HepG2 (cell line): ENCODE measurements at regions not wholly inside any gene's neighbourhood (a gene's known extent, or its start where the extent isn't known, plus 50 kb on each side); places are given as distances from the start of the nearest gene placed in this dataset.

ENCODE experiments used
- CTCF ChIP-seq: sonication (generic); formaldehyde crosslinking; IDR thresholded peaks from 2 replicates; pipeline ENCODE4 v1.5.0; 2020; ENCODE audit warnings: mild to moderate bottlenecking, missing genetic modification reagents, moderate library complexity
- GTF2F1 ChIP-seq: fragments of 150-350 bp; IDR thresholded peaks from 2 replicates; pipeline ENCODE4 v1.6.1; 2014; ENCODE audit warnings: low read length
- SALL2 ChIP-seq: sonication (generic); formaldehyde crosslinking; IDR thresholded peaks from 2 replicates; pipeline ENCODE4 v1.8.1; 2023; ENCODE audit warnings: mild to moderate bottlenecking, missing genetic modification reagents, inconsistent platforms
- SMYD3 ChIP-seq: sonication (generic); formaldehyde crosslinking; IDR thresholded peaks from 2 replicates; pipeline ENCODE4 v1.8.1; 2023; ENCODE audit warnings: mild to moderate bottlenecking, missing genetic modification reagents
- SUZ12 ChIP-seq: fragments of 150-350 bp; IDR thresholded peaks from 2 replicates; pipeline ENCODE4 v1.6.1; 2014; ENCODE audit warnings: low read depth, low read length
- ZFP90 ChIP-seq: sonication (generic); formaldehyde crosslinking; IDR thresholded peaks from 2 replicates; pipeline ENCODE4 v1.8.0; 2022; ENCODE audit warnings: missing genetic modification reagents, mild to moderate bottlenecking, inconsistent platforms, borderline replicate concordance
- ZNF720 ChIP-seq: sonication (generic); formaldehyde crosslinking; IDR thresholded peaks from 2 replicates; pipeline ENCODE4 v1.4.0; 2020; ENCODE audit warnings: missing genetic modification reagents
- TF ChIP-seq, protein P1 (sequence below): sonication (generic); formaldehyde crosslinking; IDR thresholded peaks from 2 replicates; pipeline ENCODE4 v1.5.0; 2020; ENCODE audit warnings: missing genetic modification reagents, mild to moderate bottlenecking, borderline replicate concordance

GRCh38 chr6:80544976-80545722 lies 438.7 kb downstream of the BCKDHB start:
- TF ChIP-seq SMYD3 (CRISPR knock-in tag) (no peak), GTF2F1 (no peak), SALL2 (no peak), ZNF720 (CRISPR knock-in tag) (no peak), CTCF (CRISPR knock-in tag) (no peak), ZFP90 (CRISPR knock-in tag) (no peak), SUZ12 (no peak)
- TF ChIP-seq, protein P1, sequence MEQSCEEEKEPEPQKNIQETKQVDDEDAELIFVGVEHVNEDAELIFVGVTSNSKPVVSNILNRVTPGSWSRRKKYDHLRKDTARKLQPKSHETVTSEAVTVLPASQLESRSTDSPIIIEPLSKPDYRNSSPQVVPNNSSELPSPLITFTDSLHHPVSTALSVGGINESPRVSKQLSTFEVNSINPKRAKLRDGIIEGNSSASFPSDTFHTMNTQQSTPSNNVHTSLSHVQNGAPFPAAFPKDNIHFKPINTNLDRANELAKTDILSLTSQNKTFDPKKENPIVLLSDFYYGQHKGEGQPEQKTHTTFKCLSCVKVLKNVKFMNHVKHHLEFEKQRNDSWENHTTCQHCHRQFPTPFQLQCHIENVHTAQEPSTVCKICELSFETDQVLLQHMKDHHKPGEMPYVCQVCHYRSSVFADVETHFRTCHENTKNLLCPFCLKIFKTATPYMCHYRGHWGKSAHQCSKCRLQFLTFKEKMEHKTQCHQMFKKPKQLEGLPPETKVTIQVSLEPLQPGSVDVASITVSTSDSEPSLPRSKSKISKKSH: no peak
